T-helper 1 cell (primary cell): ENCODE measurements at regions not wholly inside any gene's neighbourhood (a gene's known extent, or its start where the extent isn't known, plus 50 kb on each side); places are given as distances from the start of the nearest gene placed in this dataset.
A peak's percentile ranks its signal among the peaks of the same experiment; 100 is the strongest.
"Not testable (repeated sequence)": the region's sequence is repeated elsewhere in the genome, so short reads cannot be mapped to it uniquely, and the experiment has no call there.

ENCODE experiments used
- DNase-seq, 5 donors: peaks; one replicate each; pipeline ENCODE4 v3.0.0-alpha.2; 2012 to 2020

- no peak for DNase-seq
Measured at GRCh38 chr6:105879146-105879545, 207.0 kb upstream of the PRDM1 start.

- DNase-seq, result no peak
Measured at GRCh38 chr6:105875974-105876640, 210.0 kb upstream of the PRDM1 start.

- DNase-seq, result no peak
Measured at GRCh38 chr6:105874835-105875626, 211.1 kb upstream of the PRDM1 start.

GRCh38 chr6:105873799-105874198 is 212.3 kb upstream of the PRDM1 start:
- no peak for DNase-seq

GRCh38 chr6:105873211-105873704 is 212.9 kb upstream of the PRDM1 start:
- peak in 1 of 5 donors; percentile 52 for DNase-seq

GRCh38 chr6:105872249-105872648 is 213.9 kb upstream of the PRDM1 start:
- DNase-seq, result no peak

- DNase-seq, result no peak
Measured at GRCh38 chr6:105871542-105871941, 214.6 kb upstream of the PRDM1 start.

GRCh38 chr6:105869835-105870440 is 216.2 kb upstream of the PRDM1 start:
- no peak for DNase-seq

GRCh38 chr6:105868823-105869460 is 217.2 kb upstream of the PRDM1 start:
- DNase-seq, result no peak

- DNase-seq, result no peak
Measured at GRCh38 chr6:105867821-105868220, 218.3 kb upstream of the PRDM1 start.

- DNase-seq, result no peak
Measured at GRCh38 chr6:105867277-105867676, 218.9 kb upstream of the PRDM1 start.

GRCh38 chr6:105862936-105863607 is 223.1 kb upstream of the PRDM1 start:
- no peak for DNase-seq

- DNase-seq, result not testable (repeated sequence)
Measured at GRCh38 chr6:105860927-105861326, 225.2 kb upstream of the PRDM1 start.

- no peak for DNase-seq
Measured at GRCh38 chr6:105859457-105859856, 226.7 kb upstream of the PRDM1 start.

GRCh38 chr6:105858639-105859038 is 227.5 kb upstream of the PRDM1 start:
- not testable (repeated sequence) for DNase-seq

GRCh38 chr6:105855433-105855832 is 230.7 kb upstream of the PRDM1 start:
- no peak for DNase-seq

- not testable (repeated sequence) for DNase-seq
Measured at GRCh38 chr6:105853979-105854378, 232.2 kb upstream of the PRDM1 start.

GRCh38 chr6:105851606-105852005 is 234.5 kb upstream of the PRDM1 start:
- DNase-seq, result no peak

GRCh38 chr6:105851113-105851580 is 235.0 kb upstream of the PRDM1 start:
- DNase-seq, result no peak

- DNase-seq, result no peak
Measured at GRCh38 chr6:105850261-105851112, 235.6 kb upstream of the PRDM1 start.

GRCh38 chr6:105849746-105850145 is 236.4 kb upstream of the PRDM1 start:
- no peak for DNase-seq
